ENCODE measurements at regions not wholly inside any gene's neighbourhood (a gene's known extent, or its start where the extent isn't known, plus 50 kb on each side); places are given as distances from the start of the nearest gene placed in this dataset.

GRCh38 chr12:115898670-115899069 is 378.8 kb downstream of the MED13L start:
- no peaks in the 10 kb centered on the region for H3K36me3 Mint-ChIP-seq (ENCODE audit: low read depth)
- TF ChIP-seq, protein P1, sequence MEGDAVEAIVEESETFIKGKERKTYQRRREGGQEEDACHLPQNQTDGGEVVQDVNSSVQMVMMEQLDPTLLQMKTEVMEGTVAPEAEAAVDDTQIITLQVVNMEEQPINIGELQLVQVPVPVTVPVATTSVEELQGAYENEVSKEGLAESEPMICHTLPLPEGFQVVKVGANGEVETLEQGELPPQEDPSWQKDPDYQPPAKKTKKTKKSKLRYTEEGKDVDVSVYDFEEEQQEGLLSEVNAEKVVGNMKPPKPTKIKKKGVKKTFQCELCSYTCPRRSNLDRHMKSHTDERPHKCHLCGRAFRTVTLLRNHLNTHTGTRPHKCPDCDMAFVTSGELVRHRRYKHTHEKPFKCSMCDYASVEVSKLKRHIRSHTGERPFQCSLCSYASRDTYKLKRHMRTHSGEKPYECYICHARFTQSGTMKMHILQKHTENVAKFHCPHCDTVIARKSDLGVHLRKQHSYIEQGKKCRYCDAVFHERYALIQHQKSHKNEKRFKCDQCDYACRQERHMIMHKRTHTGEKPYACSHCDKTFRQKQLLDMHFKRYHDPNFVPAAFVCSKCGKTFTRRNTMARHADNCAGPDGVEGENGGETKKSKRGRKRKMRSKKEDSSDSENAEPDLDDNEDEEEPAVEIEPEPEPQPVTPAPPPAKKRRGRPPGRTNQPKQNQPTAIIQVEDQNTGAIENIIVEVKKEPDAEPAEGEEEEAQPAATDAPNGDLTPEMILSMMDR (IDR thresholded peaks at IDR 0.05; ENCODE audit: unreplicated experiment in 3 of 3): no peak

GRCh38 chr12:115897729-115898128 is 379.8 kb downstream of the MED13L start:
- H3K27ac Mint-ChIP-seq: no peak overlapping the region
- peaks cover 21% of the 10 kb centered on the region for H3K27me3 Mint-ChIP-seq (ENCODE audit: low read depth)
- H3K4me3 Mint-ChIP-seq: no peak overlapping the region
- H3K9me3 Mint-ChIP-seq: peaks cover 7% of the 10 kb centered on the region
- H3K4me1 Mint-ChIP-seq: no peaks in the 10 kb centered on the region
- no peaks in the 10 kb centered on the region for H3K36me3 Mint-ChIP-seq (ENCODE audit: low read depth)
- TF ChIP-seq, protein P1 (IDR thresholded peaks at IDR 0.05; ENCODE audit: unreplicated experiment in 3 of 3): no peak

More at GRCh38 chr12:115898670-115899069, 378.8 kb downstream of the MED13L start:
- Mint-ChIP-seq H3K27me3 (ENCODE audit: low read depth) (peaks cover 17% of the 10 kb centered on the region), H3K4me3 (no peak overlapping the region), H3K4me1 (no peaks in the 10 kb centered on the region), H3K9me3 (peaks cover 10% of the 10 kb centered on the region), H3K27ac (no peak overlapping the region)

- no peaks in the 10 kb centered on the region for H3K4me1 Mint-ChIP-seq
- no peaks in the 10 kb centered on the region for H3K9me3 Mint-ChIP-seq
- H3K27ac Mint-ChIP-seq: no peak overlapping the region
- no peak overlapping the region for H3K4me3 Mint-ChIP-seq
- TF ChIP-seq, protein P1 (IDR thresholded peaks at IDR 0.05; ENCODE audit: unreplicated experiment in 3 of 3): no peak
- H3K36me3 Mint-ChIP-seq (ENCODE audit: low read depth): no peaks in the 10 kb centered on the region
- H3K27me3 Mint-ChIP-seq (ENCODE audit: low read depth): peaks cover 21% of the 10 kb centered on the region
Measured at GRCh38 chr12:115895247-115895646, 382.2 kb downstream of the MED13L start.

DNA sequence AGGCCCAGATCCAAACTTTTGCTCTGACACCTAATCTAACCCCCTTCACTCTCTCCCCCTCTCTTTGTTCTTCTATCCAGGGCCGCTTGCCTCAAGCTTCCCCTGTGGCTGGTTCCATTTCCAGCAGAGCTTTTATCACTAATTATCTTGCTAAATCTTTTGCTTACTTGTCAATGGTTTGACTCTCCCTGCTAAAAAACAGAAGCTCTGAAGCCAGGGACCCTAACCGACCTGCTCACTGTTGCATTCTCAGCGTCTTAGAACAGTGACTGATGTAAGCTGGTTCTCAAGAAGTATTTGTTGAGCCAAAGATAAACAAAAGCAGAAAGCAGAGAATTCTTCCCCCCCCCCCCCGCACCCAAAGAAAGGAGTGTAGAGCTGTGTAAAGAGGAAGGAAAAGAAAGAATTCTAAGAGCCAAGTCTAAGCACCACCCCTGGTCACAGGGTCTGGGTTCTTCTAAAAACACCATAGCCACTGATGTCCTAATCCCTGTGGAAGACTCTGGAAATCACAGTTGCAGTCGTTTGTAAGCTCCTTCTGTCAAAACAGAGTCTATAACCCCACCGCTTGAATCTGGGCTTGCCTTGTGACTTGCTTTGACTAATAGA is 385.8 kb downstream of the MED13L start:
- Mint-ChIP-seq H3K4me3 (no peak overlapping the region), H3K9me3 (no peaks in the 10 kb centered on the region), H3K27me3 (ENCODE audit: low read depth) (peaks cover 12% of the 10 kb centered on the region), H3K36me3 (ENCODE audit: low read depth) (no peaks in the 10 kb centered on the region), H3K27ac (no peak overlapping the region), H3K4me1 (no peaks in the 10 kb centered on the region)
- TF ChIP-seq, protein P1 (IDR thresholded peaks at IDR 0.05; ENCODE audit: unreplicated experiment in 3 of 3): no peak

DNA sequence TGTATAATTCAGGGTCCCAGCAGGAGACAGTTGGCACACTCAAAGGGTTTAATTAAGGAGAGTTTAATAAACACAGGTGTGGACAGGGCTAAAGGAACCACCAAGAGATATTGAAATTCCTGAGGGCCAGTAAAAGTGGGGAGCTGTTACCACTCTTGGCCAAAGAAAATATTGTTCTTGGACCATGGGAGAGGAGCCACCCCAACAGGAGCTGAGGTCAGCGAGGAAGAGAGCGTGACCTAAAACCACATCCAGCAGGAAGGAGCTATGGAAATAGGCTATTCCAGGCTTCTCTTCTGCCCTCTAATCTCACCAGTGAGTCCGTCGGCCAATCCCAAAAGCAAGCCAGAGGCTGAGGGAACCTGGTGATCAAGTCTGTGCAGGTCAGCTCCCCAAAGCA is 390.8 kb downstream of the MED13L start:
- Mint-ChIP-seq H3K27ac (no peak overlapping the region), H3K36me3 (ENCODE audit: low read depth) (no peaks in the 10 kb centered on the region), H3K4me3 (no peak overlapping the region), H3K4me1 (peaks cover 4% of the 10 kb centered on the region), H3K27me3 (ENCODE audit: low read depth) (peaks cover 13% of the 10 kb centered on the region), H3K9me3 (peaks cover 3% of the 10 kb centered on the region)
- TF ChIP-seq, protein P1 (IDR thresholded peaks at IDR 0.05; ENCODE audit: unreplicated experiment in 3 of 3): no peak

DNA sequence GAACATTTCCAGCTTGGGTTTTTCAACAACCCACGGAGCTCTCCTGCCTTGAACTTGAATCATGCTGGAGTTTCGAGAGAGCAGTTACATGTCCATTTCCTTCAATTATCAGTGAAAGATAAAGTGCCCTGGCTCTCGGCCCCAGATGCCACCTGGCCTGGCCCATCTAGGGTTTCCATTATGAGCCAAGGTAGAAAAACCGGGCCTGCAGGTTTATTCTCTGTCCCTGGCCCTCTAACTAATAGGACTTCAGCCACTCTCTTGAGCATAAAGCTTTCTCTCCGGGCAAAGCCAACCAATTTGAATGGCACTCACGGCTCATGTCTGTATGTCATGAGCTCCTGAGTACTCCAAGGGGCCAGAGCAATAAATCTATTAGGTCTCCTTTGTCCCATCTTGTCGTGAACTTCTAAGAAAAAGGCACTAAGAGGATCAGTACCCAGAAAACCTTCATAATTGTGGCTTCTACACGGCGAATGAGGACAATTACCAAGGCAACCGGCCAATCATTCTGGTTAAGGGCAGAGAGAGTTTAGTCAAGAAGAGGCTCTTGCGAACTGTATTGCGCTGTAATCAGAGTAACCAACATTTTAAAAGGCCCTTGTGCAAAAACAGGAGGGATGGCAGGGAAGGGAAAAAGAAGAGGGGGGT is 392.3 kb downstream of the MED13L start:
- TF ChIP-seq, protein P1 (IDR thresholded peaks at IDR 0.05; ENCODE audit: unreplicated experiment in 3 of 3): no peak
- Mint-ChIP-seq H3K27me3 (ENCODE audit: low read depth) (peaks cover 7% of the 10 kb centered on the region), H3K27ac (no peak overlapping the region), H3K4me1 (peaks cover 4% of the 10 kb centered on the region), H3K9me3 (peaks cover 3% of the 10 kb centered on the region), H3K4me3 (no peak overlapping the region), H3K36me3 (ENCODE audit: low read depth) (no peaks in the 10 kb centered on the region)
